22Rv1 (cell line): ENCODE measurements at regions not wholly inside any gene's neighbourhood (a gene's known extent, or its start where the extent isn't known, plus 50 kb on each side); places are given as distances from the start of the nearest gene placed in this dataset.

Source experiments
- CTCF ChIP-seq: fragments of 450-650 bp; IDR thresholded peaks from 2 replicates; pipeline ENCODE4 v1.5.1; 2017; ENCODE audit warnings: mild to moderate bottlenecking
- ZFX ChIP-seq: fragments of 450-650 bp; IDR thresholded peaks from 2 replicates; pipeline ENCODE4 v1.6.1; 2017; ENCODE audit warnings: antibody characterized with exemption, borderline replicate concordance

GRCh38 chr6:91241946-91242613 is 655.2 kb upstream of the MAP3K7 start:
- TF ChIP-seq CTCF (no peak), ZFX (no peak)
